Esophagus muscularis mucosa (tissue), 3 donors: ENCODE measurements at regions not wholly inside any gene's neighbourhood (a gene's known extent, or its start where the extent isn't known, plus 50 kb on each side); places are given as distances from the start of the nearest gene placed in this dataset.

Experiments
- POLR2A ChIP-seq: fragments of 450-650 bp; IDR thresholded peaks from one replicate; pipeline ENCODE4 v1.6.1; 2017; ENCODE audit warnings: antibody characterized with exemption, moderate library complexity, mild to moderate bottlenecking, low read depth
- POLR2AphosphoS5 ChIP-seq, 2 donors: sonication (generic); formaldehyde crosslinking; IDR thresholded peaks; one replicate each; pipeline ENCODE4 v1.6.1; 2017; ENCODE audit warnings: antibody characterized with exemption in 2 of 2
- TF ChIP-seq, protein P1 (sequence below), 3 experiments: fragments of 200-600 bp in 2 of 3; fragments of 450-650 bp in 1 of 3; sonication (generic) in 2 of 3; IDR thresholded peaks; one replicate each; pipeline ENCODE4 v1.5.1; 2017 to 2019; ENCODE audit warnings: antibody characterized with exemption in 3 of 3, mild to moderate bottlenecking in 2 of 3, moderate library complexity in 1 of 3

DNA sequence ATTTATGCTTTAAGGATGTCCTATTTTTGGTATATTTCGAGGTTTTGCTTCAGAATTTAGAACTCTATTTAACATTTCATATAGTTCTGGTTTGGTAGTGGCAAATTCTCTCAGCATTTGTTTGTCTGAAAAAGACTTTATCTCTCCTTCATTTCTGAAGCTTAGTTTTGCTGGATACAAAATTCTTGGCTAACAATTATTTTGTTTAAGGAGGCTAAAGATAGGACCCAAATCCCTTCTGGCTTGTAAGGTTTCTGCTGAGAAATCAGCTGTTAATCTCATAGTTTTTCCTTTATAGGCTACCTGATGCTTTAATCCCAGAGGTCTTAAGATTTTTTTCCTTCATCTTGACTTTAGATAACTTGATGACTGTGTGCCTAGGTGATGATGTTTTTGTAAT is 162.7 kb upstream of the B3GAT2 start:
- TF ChIP-seq, protein P1, sequence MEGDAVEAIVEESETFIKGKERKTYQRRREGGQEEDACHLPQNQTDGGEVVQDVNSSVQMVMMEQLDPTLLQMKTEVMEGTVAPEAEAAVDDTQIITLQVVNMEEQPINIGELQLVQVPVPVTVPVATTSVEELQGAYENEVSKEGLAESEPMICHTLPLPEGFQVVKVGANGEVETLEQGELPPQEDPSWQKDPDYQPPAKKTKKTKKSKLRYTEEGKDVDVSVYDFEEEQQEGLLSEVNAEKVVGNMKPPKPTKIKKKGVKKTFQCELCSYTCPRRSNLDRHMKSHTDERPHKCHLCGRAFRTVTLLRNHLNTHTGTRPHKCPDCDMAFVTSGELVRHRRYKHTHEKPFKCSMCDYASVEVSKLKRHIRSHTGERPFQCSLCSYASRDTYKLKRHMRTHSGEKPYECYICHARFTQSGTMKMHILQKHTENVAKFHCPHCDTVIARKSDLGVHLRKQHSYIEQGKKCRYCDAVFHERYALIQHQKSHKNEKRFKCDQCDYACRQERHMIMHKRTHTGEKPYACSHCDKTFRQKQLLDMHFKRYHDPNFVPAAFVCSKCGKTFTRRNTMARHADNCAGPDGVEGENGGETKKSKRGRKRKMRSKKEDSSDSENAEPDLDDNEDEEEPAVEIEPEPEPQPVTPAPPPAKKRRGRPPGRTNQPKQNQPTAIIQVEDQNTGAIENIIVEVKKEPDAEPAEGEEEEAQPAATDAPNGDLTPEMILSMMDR (IDR thresholded peaks at IDR 0.05) = no peak
- no peak for TF ChIP-seq POLR2A
- TF ChIP-seq POLR2AphosphoS5 (IDR thresholded peaks at IDR 0.05) = no peak
